SK-N-DZ (cell line): ENCODE measurements at regions not wholly inside any gene's neighbourhood (a gene's known extent, or its start where the extent isn't known, plus 50 kb on each side); places are given as distances from the start of the nearest gene placed in this dataset.

Experiments
- DNase-seq: peaks from one replicate; pipeline ENCODE4 v3.0.0-alpha.2; 2015; ENCODE audit warnings: low spot score

DNA sequence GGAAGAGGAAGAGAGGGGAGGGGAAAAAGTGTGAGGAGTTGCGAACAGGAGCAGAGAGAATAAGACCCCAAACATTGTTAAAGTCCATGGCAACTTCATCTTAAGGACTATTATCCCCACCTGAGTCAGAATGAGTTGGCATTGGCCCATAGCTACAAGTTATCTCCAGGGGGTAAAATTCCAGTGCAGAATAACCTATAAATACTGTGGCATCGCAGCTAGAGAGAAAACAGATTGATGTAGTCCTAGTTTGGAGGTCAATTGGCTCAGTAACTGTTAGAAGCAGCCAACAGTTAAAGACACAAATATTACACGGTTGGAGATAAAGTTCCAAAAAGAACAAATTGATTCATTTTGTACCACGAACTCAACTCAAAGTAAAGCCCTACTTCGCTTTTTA, 313.9 kb upstream of the CCDC54 start:
- no peak for DNase-seq

DNA sequence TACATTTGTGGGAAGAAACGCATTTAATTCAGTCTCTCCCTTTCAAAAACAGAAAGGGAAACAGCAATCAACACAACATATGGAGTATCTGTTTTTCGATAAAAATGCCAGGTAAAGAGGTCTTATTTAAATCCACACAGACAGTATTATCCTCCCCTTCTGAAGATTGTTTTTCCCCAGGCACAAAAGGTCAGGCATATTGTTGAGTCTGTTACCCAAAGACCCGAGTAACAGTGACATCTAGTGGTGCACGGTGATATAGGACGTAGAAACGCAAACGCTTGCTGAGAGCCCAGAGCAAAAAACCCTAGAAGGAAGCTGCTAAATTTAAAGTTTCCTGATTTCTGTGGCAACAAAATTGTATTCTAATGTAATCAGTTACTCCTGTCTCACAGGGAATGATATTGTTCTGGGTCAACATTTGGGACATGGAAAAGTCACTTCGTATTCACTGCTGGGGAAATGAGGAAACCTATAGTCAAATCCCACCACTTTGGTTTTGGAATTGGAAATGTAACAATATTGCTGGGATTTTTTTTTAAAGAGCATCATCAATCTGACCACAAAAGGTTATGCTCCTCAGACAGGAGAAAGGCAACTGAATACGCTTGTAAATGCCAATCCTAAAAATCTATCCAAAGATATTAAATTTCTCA, 312.7 kb upstream of the CCDC54 start:
- peak; percentile 69 for DNase-seq

DNA sequence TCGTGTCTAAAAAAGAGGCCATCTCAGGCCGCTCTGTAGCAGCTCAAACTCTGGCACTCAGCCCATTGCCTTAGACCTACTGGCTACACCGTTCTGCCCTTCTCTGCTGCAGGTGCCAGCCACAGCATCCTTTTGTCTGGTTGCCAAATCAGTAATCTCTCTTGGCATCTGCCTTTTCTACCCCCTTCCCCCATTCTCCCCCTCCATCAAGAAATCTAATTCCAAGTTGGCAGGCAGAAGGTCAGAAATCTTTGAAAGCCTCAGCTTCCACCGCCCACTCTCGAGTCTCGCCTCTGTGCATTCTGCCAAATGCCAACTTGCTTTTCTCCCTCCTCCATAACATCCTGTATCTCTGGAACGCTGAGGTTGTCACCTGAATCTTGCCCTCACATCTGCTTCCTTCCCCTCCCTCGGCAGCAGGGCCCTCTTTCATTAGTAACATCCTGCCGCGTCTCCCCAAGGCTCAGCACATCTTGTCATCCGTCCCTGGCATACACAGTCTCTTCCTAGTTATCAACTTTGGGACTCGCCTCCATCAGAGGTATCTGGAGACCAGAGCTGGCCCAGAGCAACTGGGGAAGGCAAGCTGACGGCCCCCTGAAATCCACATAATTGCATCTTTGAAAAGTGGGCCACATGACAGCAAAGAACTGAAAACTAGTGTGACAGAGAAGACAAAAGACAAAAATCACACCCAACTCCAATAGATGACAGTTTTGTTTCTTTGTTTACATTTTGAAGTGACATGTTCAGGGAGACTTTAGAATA, 312.0 kb upstream of the CCDC54 start:
- DNase-seq: no peak

DNA sequence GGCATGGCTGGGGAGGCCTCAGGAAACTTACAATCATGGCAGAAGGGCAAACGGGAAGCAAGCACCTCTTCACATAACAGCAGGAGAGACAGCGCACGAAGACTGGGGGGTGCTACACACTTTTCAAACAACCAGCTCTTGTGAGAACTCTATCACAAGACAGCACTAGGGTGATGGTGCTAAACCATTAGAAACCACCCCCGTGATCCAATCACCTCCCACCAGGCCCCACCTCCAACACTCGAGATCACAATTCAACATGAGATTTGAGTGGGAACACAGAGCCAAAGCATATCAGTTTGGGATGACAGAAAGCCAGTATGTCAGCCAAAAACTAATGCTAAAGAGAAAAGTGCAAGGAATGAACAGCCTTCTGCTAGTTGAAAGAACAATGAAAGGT, 309.8 kb upstream of the CCDC54 start:
- no peak for DNase-seq

DNA sequence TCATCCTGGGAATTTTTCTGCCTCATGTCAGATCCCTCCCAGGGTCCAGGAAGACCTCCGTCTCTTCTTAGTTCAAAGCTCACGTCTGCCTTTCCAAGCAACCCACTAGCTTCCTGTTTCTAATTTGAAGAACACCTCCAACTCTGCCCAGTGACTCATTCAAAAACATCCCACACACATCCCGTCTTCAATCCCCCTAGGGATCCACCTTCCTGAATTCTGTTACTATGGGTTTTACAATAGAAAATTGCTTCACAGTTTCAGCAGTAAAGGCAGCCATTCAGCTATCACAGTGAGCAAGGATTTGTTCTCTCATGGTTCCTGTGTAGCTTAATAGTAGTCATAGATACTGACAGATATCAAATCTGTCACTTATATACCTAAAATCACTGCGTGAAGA, 308.3 kb upstream of the CCDC54 start:
- no peak for DNase-seq

DNA sequence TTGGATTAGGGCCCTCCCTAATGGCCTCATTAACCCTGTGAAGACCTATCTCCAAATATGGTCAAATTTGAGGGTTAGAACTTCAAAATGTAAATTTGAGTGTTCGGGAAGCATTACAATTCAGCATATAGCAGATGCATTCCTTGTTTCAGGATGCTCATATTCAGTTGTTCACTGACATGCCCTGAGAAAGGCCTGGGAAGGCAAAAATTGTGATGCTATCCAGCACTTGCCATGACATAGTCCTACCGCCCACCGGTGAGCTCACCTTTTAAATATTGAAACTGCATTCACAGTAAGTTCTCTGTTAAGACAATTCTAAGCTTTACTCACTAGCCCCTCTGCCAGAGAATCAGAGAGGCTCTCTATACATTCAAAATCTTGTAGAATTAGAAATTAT, 300.3 kb upstream of the CCDC54 start:
- no peak for DNase-seq

DNA sequence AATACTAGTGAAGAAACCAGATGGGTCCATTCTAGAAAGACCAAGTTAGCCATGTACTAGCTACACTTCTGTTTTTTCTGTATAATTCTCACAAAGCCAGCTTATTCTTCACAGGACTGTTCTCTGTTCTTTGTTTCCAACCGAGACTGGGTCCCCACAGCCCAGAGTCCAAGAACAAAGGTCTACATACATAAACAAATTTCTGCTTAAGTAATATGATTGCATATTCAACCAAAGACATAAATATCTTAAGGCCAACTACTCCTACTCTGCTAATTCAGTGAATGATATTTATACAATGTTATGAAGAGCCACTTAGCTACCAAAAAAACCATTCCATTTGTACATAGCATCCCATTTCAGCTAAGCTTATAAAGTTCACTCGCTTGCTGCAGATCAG, 299.8 kb upstream of the CCDC54 start:
- DNase-seq: no peak

DNA sequence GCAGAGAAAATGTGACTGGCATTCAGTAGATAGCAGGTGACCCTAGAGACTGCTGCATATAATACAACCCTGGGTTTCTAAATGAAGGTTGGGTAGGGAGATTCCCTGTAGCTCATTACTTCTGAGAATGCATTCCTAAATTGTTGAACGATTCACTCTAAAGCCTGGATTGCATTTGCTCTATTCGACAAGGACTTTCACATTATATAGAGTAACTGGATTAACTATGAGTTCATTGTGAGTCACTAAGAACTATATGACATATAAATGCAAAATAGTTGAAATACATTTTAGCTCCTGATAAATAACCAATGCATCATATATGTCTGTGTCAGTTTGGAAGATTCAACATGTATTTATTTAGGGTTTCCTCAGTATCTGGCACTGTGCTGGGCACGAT, 294.7 kb upstream of the CCDC54 start:
- no peak for DNase-seq

DNA sequence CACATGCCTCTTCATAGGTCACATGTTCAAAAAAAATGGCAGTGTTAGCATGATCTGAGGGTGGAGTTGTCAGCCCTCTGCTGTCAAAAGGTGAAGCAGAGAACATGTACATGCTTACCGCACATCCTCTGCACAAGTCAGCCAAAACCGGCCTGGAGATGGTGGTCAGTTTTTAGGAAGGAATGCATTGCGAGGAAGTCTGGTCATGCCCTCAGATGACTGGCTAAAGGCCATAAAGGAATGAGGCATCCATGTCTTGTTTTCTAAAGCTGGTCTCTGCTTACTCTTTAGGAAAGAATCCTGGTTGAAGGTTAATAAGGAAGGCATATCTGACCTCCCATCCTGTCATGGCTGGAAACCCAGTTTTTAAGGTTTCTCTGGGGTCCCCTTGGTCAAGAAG, 292.0 kb upstream of the CCDC54 start:
- no peak for DNase-seq

DNA sequence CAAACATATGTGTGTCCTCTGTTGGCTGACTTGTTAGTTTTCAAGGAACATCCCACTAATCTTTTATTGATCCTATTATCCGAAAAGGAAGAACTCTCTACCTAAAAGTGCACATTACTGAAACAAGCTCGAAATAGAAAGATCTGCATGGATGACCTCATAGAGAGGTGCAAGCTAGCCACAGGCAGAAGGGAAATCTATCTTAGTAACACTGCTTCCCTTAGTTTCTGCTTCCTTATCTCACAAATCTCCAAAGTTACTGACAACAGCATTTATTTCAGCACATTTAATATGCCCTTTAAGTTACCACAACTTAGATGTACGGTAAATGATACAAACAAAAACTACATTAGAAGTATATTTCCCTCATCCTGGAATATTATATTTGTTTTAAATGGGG, 285.1 kb upstream of the CCDC54 start:
- no peak for DNase-seq

DNA sequence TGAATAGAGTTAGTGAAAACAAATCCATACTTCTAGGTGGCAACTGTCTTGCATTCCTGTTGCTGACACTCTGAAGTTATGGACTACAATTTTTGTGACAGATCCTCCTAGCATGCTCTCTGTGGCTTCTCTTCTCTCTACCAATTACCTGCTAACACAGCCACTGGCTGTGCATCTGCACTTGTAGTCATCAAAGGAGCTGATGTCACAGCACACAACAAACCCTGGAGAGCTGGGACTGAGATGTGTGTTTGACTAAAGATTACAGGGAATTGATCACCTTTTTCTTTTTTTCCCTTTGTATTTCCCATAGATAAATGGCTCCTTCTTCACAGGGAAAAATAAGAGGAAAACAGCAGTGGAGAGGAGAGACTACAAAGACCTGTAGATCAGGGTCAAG, 278.4 kb upstream of the CCDC54 start:
- DNase-seq: no peak

DNA sequence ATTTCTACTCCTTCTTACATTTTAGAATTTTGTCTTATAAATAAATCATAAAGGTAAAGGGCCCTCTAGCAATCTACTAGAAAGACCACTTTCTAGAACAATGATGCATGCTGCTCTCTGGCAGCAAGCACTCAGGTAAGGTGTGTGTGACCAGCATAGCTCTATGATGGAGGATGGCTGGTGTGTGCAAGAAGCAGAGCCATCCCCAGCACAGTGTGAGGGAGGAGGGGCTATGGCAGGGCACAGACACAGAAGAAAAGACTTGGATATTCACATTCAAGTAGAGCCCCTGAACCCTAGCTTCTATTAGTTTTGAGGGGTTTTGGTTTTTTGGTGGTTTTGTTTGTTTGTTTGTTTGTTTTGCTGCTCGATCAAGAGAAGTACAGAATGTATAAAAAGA, 277.1 kb upstream of the CCDC54 start:
- no peak for DNase-seq

DNA sequence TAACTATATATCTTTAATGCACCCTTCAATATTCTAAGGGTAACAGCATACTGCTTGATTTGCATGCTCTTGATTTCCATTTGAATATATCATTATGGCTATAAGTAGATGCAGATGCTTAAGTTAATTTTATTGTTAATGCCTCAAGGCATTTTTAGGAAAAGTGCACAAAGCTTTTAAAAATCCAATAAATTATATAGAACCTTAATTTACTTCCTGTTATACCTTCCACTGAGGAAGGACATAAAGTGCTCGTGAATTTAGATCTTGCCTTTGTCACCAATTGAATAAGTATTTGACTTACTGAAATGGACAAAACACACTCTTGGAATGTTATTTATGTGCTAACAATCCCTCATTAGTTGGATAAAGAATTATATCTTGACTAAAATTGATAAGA, 276.7 kb upstream of the CCDC54 start:
- DNase-seq: no peak

DNA sequence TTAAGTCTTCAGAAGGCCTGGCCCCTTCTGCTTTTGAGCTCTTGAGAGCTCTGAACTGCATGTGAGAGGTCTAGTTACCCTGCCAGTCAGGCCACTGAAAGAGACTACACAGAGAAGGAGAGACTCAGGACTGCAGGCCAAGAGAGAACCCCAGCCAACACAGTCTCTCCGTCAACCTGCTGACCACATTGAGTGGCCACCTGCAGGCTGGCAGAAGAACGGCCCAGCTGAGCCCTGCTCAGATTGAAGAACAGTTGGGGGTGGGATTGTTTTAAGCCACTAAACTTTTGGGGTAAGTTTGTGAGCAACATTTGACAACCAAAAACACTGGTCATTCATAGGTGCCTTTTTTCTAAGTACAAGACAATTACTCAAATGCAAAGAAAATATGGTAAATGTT, 273.5 kb upstream of the CCDC54 start:
- no peak for DNase-seq

DNA sequence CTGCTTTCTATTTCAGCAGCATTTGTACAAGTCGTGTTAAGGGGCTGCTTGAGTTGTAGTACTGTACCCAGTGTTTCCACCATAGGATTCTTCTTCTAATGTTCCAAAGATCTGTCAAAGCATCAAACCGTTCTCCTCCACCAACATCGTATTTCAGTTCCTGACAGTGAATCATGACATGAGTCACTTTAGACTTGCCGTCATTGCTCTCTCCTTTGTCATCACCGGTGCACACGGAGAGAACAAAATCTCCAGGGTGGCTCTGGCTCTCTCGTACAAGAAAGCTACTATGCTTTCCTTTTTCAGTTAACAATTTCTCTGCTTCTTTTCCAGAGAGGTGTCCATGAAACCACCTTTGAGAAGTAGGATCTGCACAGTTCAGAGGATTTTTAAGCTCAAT, 270.9 kb upstream of the CCDC54 start:
- DNase-seq: no peak

DNA sequence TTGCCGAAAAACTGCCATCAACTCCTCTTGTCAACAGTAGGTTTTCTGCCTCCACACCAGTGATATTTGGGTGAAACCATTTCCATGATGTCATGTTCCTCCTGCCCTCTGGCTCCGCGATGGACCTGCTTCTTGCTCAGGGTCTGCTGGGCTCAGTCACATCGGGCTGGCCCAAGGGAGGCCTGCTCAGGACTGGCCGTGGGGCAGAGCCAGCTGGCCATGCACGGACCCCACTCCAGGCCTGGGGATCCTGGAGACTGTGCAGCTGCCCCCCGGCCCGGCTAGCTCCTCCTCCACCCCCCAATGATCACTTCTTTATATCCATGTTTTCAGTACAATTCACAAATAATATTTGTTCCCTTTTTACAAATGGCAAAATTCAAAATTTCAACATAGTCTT, 270.3 kb upstream of the CCDC54 start:
- DNase-seq: no peak

DNA sequence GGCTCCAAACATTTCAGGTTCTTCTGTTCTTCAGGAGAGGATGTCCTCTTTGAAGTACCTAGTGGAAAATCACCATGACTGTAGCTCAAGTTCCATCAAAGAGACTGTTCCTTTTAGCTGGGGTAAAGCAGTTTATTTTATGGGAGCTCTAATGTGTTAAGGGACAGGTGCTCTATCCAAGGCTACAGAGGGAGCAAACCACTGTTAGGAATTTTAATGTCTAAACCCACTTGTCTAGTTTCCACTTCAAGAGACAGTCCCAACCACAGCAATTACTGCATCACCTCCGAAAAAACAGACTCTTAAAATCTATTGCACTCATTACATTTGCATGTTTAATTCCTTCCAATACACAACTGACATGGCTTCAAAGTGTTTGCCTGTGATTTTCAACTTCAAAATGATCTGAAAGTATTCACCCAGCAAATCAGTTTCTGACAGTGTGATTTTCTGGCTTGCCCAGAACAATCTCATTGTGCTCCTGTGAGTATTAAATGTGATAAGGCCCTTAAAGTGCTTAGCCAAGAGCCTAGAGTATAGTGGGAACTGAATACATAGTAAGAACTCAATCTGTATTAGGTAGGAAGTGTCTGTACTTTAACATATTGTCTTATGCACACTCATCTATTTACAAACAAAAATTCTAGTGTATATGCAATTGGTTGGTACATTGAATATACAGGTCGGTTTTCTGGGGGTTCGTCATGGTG, 266.5 kb upstream of the CCDC54 start:
- DNase-seq: no peak

DNA sequence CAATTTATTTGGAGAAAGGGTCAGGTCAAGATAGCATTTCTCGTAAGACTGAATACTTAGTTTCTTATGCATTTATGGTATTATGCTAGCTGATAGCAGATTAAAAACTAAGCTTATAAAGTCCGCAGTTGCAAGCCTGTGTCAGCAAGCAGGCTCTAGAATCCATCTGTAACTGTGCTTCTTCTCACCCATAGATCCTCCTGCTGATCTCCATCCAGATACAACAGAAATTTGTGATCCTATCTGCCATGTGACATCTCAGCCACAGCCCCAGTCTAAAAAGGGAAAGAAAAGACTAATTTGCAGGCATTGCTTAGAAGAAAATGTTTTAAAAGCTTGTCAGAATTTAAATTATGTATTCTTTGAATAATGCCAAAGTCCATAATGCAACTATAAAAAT, 265.4 kb upstream of the CCDC54 start:
- peak; percentile 18 for DNase-seq

DNA sequence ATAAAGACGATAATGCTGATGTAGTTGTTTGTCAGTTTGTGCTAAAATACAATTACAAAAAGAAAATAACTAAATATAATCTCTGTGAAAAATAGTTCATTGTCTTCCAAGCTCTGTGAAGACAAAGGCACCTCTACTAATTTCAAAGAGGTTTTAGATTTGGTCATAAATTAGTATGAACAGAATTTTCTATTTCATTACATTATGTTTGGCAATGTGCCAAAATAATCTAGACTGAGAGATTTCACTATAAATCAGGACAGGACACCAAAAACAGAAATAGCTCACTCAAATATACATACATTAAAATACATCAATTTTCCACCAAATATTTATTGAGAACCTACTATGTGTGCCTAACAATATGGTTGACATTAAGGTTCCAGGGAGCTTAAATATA, 264.9 kb upstream of the CCDC54 start:
- no peak for DNase-seq

DNA sequence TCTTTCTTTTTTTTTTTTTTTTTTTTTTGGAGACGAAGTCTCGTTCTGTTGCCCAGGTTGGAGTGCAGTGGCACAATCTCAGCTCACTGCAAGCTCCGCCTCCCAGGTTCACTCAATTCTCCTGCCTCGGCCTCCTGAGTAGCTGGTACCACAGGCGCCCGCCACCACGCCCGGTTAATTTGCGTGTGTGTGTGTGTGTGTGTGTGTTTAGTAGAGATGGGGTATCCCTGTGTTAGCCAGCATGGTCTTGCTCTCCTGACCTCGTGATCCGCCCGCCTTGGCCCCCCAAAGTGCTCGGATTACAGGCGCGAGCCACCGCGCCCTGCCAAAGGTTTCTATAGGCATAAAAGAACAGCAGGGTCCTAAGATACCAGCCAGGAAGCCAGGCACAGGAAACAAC, 261.0 kb upstream of the CCDC54 start:
- no peak for DNase-seq

DNA sequence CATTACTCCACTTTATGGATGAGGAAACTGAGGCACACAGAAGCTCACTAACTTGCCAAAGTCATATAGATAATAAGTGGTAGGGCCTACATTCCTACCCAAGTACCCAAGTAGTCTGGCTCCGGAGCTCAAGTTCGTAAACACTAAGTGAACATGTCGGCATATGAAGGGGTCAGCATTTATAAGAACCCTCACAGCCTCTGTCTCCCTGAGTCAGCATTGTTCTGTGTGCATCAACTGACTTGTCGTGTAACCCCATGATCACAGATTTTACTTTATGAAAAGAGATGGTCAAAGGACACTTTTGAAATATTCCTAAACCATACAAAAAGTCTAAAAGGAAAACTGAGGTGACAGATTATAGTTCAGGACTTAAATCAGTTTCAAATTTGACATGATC, 260.1 kb upstream of the CCDC54 start:
- DNase-seq: no peak

DNA sequence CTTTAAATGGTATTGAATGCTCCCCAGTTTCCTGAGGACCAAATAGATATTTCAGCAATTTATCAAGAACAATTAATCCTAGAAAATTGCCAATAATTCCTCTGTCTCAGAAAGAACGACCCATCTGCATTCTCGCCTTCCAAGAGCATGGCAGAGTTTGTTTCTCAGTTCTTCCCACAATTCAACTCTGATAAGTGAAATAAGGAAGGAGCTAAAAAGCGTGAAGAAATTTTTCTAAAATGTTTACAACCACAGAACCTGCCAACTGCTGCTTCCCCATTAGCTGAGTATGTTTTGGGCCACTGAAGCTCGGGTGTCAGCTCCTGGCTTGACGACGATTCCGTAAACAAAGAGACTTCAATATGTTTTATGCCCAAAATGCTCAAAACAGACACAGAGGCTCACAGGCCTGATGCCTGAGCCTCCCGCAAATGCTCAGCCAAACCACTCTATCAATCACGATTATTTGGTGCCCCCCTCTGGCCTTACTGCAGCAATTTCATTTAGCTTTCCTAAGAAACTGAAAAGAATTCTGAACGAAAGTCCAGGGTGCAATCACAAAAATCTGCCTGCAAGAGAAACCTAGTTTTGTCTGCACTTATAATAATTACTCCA, 259.2 kb upstream of the CCDC54 start:
- peak; percentile 64 for DNase-seq

DNA sequence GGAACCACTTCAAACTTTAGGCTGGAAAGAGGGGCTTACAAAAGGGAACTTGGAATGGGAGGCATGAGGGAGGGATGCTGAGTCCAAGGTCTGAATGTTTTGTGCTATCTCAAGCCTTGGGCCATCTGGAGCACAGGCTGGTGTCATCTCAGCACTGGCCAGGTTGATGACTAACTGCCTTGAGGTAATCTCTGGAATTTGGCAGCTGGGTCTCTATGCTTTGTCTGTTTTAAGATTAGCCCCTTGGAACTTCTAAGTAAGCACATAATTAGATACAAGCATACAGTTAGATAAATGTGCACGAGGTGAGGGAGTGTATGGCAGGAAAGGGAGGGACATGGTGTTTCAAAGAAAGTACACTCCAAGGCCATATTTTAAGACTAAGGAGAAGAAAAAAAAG, 252.4 kb upstream of the CCDC54 start:
- DNase-seq: no peak
